ENCODE measurements at regions not wholly inside any gene's neighbourhood (a gene's known extent, or its start where the extent isn't known, plus 50 kb on each side); places are given as distances from the start of the nearest gene placed in this dataset. TPM values are rescaled to one million over a fixed set of nuclear protein-coding genes. Genes with fewer than 3 reads are reported as not detected.

Small RNA genes lying in the stretch of these regions (small RNA-seq; reads per million reads assigned to genes)
- gene RF00019 (ENCODE audit: insufficient read depth), result not detected
- not detected for gene RN7SL211P (ENCODE audit: insufficient read depth)
- not detected for gene RN7SL341P (ENCODE audit: insufficient read depth)
